Limb (tissue), 2 donors: ENCODE measurements at regions not wholly inside any gene's neighbourhood (a gene's known extent, or its start where the extent isn't known, plus 50 kb on each side); places are given as distances from the start of the nearest gene placed in this dataset.
"Not testable (repeated sequence)": the region's sequence is repeated elsewhere in the genome, so short reads cannot be mapped to it uniquely, and the experiment has no call there.

Experiments
- DNase-seq, 2 donors: peaks; one replicate each; pipeline ENCODE4 v3.0.0-alpha.2; 2016; ENCODE audit errors: extremely low spot score in 2 of 2

DNA sequence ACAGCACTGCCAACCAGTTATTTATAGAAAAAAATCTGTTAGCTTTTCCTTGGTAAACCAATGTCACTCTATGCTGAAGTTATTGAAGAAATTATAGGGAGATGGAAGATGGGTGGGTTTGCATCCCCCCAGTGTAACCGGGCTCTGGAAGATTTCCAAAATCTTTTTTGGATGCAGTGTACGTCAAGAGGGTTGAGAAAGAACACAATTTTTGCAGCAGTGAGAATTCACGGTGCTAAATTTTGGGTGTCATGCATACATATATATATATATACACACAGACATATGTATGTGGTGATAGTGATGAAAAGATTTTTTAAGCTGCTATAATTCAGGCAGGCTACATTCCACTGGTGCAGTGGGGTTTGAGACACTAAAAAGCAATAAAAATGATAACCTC is 91.4 kb upstream of the MAGI3 start:
- DNase-seq, result no peak

DNA sequence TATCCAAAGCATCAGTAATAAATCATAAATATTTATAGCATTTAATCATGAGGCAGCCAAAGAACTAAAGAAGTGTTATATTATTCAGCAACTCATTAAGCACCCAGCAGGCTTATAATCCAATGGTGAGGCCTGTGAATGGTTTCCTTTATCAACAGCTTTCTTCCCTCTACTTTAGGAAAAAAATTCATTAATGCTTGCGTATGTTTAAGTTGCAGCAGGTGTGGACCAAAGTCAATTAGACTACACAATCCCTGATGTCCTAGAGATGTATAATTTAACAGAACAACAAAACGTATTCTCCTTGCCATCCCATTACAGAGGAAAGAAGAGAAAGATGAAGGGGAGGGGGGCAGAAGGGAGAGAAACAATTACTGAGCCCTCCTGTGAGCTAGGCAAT is 87.7 kb upstream of the MAGI3 start:
- DNase-seq, result no peak

DNA sequence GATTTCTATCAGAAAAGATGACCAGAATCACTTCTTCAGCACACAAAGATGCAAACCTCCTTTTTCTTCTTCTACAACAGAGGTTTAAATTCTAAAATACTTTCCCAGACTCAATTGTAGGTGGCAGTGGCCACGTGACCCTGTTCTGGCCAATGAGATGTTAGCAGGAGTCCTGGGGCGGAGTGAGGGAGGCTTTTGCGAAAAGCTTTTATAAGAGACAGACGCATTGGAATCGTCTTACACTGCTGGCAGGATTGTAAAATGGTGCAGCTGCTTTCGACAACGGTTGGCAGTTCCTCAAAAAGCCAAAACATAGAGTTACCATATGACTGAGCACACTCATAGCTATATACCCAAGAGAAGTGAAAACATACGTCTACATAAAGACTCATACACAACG is 87.0 kb upstream of the MAGI3 start:
- DNase-seq, result no peak

DNA sequence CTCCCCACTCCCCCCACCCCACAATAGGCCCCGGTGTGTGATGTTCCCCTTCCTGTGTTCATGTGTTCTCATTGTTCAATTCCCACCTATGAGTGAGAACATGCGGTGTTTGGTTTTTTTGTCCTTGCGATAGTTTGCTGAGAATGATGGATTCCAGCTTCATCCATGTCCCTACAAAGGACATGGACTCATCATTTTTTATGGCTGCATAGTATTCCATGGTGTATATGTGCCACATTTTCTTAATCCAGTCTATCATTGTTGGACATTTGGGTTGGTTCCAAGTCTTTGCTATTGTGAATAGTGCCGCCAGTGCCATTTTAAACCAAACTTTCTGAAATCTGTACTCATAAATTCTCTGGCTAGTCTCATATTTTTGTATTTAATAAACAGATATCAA is 85.3 kb upstream of the MAGI3 start:
- DNase-seq, result not testable (repeated sequence)

DNA sequence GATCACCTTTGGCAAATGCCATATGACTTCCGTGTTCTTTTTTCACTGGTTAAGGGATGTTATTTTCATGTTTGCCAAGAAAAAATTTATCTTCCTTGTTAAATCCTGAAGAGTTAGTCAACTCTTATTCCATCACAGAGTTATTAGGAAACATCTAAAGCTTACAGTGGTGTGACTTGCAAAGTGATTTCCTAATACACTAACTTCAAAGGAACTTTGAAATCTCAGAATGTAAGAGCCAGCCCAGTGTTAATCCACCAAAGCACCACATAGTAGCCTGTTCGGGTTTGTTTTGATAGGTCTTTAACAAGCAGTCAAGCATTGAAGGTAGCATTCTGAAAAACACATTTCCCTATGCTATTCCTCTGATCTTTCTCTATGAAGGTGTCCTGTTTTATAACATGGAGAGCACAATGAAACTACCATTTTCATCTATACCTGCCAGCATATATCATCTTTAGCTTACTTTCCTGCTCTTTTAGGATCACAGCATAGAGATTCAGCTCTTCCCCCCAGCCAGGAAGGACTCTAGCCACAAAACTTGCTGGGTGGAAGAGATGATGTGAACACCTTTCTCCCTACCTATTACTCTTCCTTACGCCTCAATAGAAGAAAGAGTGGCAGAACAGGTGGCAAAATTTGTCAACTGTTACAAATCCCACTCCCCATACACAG is 82.4 kb upstream of the MAGI3 start:
- DNase-seq, result no peak

DNA sequence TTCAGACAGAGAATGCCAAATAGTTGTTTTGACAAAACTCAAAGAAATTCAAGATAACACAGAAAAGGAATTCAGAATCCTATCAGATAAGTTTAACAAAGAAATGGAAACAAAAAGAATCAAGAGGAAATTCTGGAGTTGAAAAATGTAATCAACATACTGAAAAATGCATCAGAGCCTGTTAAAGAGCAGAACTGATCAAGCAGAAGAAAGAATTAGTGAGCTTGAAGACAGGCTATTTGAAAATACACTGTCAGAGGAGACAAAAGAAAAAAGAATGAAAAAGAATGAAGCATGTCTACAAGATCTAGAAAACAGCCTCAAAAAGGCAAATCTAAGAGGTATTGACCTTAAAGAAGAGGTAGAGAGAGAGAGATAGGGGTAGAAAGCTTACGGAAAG is 77.7 kb upstream of the MAGI3 start:
- not testable (repeated sequence) for DNase-seq

DNA sequence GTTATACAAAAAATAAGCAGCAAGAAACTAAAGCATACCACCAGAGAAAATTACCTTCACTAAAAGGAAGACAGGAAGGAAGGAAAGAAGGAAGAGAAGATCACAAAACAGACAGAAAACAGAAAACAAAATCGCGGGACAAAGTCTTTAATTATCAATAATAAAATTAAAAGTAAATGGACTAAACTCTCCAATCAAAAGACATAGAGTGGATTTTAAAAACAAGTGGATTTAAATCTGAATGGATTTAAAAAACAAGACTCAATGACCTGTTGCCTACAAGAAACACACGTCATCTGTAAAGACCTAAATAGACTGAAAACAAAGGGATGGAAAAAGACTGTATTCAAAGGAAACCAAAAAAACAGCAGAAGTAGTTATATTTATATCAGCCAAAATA is 75.7 kb upstream of the MAGI3 start:
- DNase-seq, result no peak

DNA sequence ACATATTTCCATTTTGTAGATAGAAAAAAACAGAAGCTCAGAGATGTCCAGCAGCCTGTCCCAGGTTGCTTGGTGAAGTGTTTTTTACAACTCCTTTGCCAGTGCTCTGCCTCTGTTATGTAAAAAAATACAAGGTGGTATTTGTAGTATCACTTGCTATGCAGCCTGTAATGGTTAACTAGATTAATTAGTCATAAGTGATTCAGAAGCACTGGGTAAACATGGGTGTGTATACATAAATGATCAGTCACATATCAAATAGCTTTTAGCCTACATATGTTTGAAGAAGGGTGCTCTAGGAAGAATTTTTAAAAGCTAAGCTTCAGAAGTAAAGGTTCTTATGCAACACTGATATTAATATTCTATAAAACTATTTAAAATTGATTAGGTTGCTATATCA is 70.0 kb upstream of the MAGI3 start:
- DNase-seq, result no peak

DNA sequence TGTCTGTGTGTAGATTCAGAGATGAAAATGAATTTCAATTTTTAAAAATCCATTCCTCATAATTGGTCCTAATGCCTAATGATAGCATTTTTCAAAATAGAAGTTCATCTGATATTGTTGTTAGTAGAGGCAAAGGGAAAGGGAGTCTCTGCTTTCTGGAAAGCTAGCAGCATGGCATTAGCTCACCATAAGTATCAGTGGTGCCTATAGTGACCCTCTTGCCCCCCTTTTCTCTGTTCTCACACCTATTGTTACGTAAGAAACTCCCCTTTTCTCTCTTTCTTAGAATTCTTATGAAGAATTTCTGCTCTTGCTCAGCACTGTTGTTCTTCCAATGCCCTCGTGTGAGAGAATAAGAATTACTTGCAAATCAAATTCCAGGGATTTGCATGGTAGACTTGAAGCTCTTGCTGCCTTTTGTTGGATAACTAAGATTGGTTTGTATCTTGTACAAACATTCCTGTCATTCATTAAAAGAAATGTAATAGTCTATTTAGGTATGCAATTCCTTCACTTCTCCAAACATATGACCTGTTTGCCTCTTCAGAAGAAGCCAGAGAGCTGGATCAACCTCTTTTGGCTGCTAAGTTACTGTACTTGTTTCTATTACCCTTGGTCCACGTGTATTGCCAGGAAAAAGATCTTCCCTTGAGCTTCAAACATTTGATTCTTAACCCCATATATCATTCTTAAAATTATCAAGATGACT is 69.2 kb upstream of the MAGI3 start:
- DNase-seq, result no peak

DNA sequence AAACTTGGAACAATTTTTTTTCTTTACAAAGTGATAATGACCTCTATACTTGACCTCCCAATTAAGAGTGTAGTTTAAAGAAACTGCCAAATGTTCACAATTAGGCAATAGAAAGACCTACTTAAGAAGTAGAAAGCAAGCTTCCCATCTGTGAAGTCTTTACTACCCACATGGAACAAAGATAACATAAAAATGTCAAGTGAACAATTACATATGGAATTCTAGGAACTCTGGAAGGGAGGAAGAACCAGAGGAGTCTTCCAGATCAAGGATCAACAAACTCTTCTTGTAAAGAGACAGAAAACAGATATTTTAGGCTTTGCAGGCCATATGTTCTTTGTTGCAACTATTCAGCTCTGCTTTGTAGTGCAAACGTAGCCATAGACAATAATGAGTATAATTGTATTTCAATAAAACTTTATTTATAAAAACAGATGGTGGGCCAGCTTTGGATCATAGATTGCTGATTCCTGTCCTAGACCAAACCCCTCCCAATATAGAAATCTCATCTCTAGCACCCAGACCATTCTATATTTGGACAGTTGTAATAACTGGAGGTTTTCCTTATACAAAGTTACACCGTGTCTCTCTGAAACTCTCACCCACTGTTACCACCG is 68.4 kb upstream of the MAGI3 start:
- no peak for DNase-seq

DNA sequence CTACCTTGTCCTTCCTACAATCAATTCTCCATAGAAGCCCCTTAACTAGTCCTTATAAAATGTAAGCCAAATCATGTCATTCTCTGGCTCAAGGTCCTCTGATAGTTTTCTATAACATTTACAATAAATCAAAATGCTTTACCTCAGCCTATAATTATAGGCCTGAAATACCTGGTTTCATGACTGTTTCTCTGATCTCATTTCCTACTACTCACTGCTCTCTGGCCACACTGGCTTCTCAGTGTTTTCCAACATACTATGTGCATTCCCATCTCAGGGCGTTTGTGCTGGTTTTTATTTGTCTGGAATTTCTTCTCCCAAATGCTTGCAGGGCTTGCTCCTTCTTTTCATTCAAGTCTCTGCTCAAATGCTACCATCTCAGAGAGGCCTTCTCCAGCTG is 67.9 kb upstream of the MAGI3 start:
- no peak for DNase-seq

DNA sequence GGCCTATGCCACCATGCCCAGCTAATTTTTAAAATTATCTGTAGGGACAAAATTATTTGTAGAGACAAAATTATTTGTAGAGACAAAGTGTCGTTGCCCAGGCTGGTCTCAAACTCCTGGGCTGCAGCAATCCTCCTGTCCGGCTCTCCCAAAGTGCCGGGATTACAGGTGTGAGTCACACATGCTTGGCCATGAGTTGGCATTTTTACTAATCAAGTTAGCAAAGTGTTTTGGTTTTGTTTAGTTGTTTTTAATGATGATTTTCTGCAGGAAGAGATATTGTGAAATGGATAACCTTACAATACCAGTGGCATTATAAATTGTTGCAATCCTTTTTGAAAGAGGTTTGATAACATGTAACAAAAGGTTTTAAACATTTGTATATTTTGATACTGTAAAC is 65.3 kb upstream of the MAGI3 start:
- DNase-seq, result no peak

DNA sequence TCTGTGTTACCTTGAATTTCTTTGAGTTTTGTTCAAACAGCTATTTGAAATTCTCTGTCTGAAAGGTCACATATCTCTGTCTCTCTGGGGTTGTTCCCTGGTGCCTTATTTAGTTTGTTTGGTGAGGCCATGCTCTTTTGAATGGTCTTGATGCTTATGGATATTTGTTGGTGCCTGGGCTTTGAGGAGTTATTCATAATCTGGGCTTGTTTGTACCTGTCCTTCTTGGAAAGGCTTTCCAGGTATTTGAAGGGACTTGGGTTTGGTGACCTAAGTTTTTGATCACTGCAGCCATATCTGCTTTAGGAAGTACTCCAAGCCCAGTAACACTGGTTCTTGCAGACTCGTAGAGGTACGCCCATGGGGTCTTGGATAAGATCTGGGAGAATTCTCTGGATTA is 63.3 kb upstream of the MAGI3 start:
- DNase-seq, result no peak

DNA sequence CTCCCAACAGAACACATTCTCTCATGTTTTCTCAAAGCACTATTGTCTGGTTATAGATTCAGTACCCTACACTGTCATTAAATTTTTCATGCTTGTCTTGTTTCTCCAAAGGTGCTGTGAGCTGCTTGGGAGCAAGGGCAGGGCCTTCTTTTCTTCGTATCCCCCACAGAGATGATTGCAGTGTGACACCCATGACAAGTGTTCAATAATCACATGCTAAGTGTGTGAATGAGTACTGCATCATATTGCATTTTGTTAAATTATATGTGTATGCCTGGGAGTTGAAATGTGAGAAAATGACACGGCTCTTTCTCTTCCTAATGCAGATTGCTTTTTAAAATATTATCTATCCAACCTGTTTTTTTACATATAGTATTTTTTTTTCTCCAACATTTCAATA is 57.3 kb upstream of the MAGI3 start:
- DNase-seq, result no peak

DNA sequence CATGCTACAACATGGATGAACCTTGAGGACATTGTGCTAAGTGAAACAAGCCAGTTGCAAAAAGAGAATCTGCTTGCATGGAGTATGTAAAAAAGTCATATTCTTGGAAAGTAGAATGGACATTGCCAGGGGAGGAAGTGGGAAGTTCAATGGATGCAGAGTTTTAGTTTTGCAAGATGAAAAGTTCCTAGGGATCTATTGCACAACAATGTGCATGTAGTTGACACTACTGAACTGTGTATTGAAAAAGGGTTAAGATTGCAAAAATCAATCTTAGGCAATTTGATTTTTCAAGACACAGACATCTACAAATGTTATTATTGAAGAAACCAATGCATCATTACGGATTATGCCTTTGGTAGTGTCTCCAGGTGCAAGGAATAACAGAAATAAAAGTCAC is 50.3 kb upstream of the MAGI3 start:
- no peak for DNase-seq
